ENCODE measurements at regions not wholly inside any gene's neighbourhood (a gene's known extent, or its start where the extent isn't known, plus 50 kb on each side); places are given as distances from the start of the nearest gene placed in this dataset.

DNA sequence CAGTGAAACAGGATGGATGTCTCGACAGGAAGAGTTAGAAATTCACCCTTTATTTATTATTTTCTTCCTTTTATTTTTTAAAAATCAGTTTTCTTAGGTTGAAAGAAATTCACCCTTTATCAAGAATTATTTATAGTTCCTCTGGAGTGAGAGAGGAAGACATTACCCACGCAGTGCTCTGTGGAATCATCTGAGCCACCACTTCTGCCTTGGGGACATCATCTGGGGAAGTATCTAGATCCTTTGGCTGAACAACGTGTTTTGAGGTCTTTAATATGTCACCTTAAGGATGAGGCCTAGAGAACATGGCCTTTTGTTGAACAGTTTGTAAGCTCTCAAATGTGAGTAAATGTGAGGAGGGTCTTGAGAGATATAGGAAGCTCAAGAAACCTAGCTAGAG, 183.3 kb downstream of the UTP18 start:
- TF ChIP-seq, protein P1, sequence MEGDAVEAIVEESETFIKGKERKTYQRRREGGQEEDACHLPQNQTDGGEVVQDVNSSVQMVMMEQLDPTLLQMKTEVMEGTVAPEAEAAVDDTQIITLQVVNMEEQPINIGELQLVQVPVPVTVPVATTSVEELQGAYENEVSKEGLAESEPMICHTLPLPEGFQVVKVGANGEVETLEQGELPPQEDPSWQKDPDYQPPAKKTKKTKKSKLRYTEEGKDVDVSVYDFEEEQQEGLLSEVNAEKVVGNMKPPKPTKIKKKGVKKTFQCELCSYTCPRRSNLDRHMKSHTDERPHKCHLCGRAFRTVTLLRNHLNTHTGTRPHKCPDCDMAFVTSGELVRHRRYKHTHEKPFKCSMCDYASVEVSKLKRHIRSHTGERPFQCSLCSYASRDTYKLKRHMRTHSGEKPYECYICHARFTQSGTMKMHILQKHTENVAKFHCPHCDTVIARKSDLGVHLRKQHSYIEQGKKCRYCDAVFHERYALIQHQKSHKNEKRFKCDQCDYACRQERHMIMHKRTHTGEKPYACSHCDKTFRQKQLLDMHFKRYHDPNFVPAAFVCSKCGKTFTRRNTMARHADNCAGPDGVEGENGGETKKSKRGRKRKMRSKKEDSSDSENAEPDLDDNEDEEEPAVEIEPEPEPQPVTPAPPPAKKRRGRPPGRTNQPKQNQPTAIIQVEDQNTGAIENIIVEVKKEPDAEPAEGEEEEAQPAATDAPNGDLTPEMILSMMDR (conservative IDR thresholded peaks at IDR 0.05; ENCODE audit: low read length): no peak
- TF ChIP-seq EZH2phosphoT487 (IDR thresholded peaks at IDR 0.05; ENCODE audit: borderline replicate concordance): no peak
